ENCODE measurements at regions not wholly inside any gene's neighbourhood (a gene's known extent, or its start where the extent isn't known, plus 50 kb on each side); places are given as distances from the start of the nearest gene placed in this dataset.

DNA sequence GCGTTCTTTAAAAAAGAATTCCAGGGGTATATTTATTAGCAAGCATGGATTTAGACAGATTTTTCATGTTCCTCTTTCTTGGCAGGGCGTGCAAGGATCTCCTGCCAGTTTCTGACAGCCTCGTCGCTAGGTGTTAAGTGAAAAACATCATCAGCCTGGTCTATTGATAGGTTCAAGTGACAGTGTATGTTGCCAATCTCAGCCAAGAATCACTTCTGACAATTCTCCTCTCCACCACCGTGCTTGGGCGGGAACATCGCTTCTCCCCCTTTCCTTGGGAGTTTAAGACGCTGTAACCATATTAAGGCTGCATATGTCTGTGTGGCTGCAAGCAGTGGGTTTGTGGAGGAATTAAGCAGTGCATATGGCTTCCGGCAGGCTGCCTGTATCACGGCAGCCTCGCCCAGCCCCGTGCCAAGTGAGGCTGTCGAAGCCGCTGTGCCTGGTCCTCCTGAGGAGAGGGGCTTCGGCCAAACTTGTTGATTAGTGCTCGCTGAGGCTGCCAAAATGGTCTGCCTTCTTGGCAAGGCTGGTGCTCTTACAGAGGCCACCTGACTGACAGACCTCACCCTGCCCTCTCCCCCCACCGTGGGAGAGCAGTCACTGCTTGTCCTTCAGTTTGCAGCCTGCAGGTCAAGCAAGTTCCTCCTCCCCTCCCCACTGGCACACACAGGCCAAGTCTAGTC is 132.2 kb upstream of the MPHOSPH6 start (continued):
- no peak for TF ChIP-seq ATF2 (CRISPR knock-in tag; IDR thresholded peaks at IDR 0.05; ENCODE audit: borderline replicate concordance, low read depth)
- TF ChIP-seq RELA (CRISPR knock-in tag; IDR thresholded peaks at IDR 0.05; ENCODE audit: borderline replicate concordance), result no peak
- no peak for TF ChIP-seq CDX4 (CRISPR knock-in tag; IDR thresholded peaks at IDR 0.05; ENCODE audit: borderline replicate concordance)
- no peak for TF ChIP-seq EMX1 (CRISPR knock-in tag; IDR thresholded peaks at IDR 0.05)
- TF ChIP-seq ZNF219 (CRISPR knock-in tag; IDR thresholded peaks at IDR 0.05; ENCODE audit: borderline replicate concordance), result no peak

- Mint-ChIP-seq H3K4me1 (no peaks in the 10 kb centered on the region), H3K27ac (no peak overlapping the region), H3K27me3 (ENCODE audit: low read depth) (peaks cover 3% of the 10 kb centered on the region), H3K9me3 (no peaks in the 10 kb centered on the region), H3K4me3 (no peak overlapping the region), H3K36me3 (no peaks in the 10 kb centered on the region)
- TF ChIP-seq ZNF423 (CRISPR knock-in tag; IDR thresholded peaks at IDR 0.05), result no peak
- TF ChIP-seq ERG (CRISPR knock-in tag; IDR thresholded peaks at IDR 0.05), result no peak
- POLR2A ChIA-PET, result no interaction called here
- no peak for ATAC-seq
- CTCF ChIA-PET, result interaction anchor here (0.6 to 2.2 kb wide), 2 partner anchors 38 to 138 kb away, joined by 3 to 6 read pairs; no protein-coding TSS in a partner anchor
- no peak for DNase-seq (ENCODE audit: low spot score)
Measured at GRCh38 chr16:82301146-82301755, 131.2 kb upstream of the MPHOSPH6 start.

- no peak overlapping the region for H3K4me3 Mint-ChIP-seq
- no peak overlapping the region for H3K27ac Mint-ChIP-seq
- no peaks in the 10 kb centered on the region for H3K36me3 Mint-ChIP-seq
- H3K27me3 Mint-ChIP-seq (ENCODE audit: low read depth), result peaks cover 3% of the 10 kb centered on the region
- H3K9me3 Mint-ChIP-seq, result no peaks in the 10 kb centered on the region
- H3K4me1 Mint-ChIP-seq, result no peaks in the 10 kb centered on the region; the same call in 1 of the 2 replicates
- no peak for ATAC-seq
- no peak for DNase-seq (ENCODE audit: low spot score)
- ChIA-PET POLR2A (no interaction called here), CTCF (interaction anchor here (2.2 kb wide), 1 partner anchor 37 kb away, joined by 6 read pairs; no protein-coding TSS in a partner anchor)
- TF ChIP-seq, protein P1, sequence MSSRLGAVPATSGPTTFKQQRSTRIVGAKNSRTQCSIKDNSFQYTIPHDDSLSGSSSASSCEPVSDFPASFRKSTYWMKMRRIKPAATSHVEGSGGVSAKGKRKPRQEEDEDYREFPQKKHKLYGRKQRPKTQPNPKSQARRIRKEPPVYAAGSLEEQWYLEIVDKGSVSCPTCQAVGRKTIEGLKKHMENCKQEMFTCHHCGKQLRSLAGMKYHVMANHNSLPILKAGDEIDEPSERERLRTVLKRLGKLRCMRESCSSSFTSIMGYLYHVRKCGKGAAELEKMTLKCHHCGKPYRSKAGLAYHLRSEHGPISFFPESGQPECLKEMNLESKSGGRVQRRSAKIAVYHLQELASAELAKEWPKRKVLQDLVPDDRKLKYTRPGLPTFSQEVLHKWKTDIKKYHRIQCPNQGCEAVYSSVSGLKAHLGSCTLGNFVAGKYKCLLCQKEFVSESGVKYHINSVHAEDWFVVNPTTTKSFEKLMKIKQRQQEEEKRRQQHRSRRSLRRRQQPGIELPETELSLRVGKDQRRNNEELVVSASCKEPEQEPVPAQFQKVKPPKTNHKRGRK (CRISPR knock-in tag; IDR thresholded peaks at IDR 0.05; ENCODE audit: borderline replicate concordance), result no peak
- TF ChIP-seq HMGA2 (CRISPR knock-in tag; IDR thresholded peaks at IDR 0.05), result peak; percentile 95
Measured at GRCh38 chr16:82300374-82300951, 130.4 kb upstream of the MPHOSPH6 start.

DNA sequence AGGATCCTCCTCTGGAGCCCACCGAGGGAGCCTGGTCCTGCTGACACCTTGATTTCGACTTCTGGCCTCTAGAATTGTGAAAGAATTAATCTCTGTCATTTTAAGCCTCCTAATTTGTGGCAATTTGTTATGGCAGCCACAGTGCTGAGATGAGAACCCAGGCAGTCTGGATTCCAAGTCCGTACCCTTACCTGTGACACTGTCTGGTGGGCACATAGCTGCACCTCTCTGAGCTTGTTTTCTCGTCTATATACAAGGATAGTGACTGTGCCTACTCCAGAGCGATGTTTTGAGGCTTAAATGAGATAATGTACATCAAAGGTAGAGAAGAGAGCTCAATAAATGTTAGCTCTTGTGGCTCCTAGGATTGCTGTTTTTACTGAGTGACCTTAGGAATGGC is 128.4 kb upstream of the MPHOSPH6 start:
- Mint-ChIP-seq H3K27ac (no peak overlapping the region), H3K36me3 (no peaks in the 10 kb centered on the region), H3K4me3 (no peak overlapping the region), H3K27me3 (ENCODE audit: low read depth) (no peaks in the 10 kb centered on the region; the same call in 1 of the 2 replicates), H3K9me3 (no peaks in the 10 kb centered on the region), H3K4me1 (peaks cover 5% of the 10 kb centered on the region)
- ATAC-seq (no peak), DNase-seq (ENCODE audit: low spot score) (no peak)
- CTCF ChIA-PET, result interaction anchor here (1.0 kb wide), 1 partner anchor 41 kb away, joined by 3 read pairs; no protein-coding TSS in a partner anchor
- POLR2A ChIA-PET, result no interaction called here
- TF ChIP-seq ZNF263 (CRISPR knock-in tag; IDR thresholded peaks at IDR 0.05; ENCODE audit: low read depth) (no peak), TEAD4 (CRISPR knock-in tag; IDR thresholded peaks at IDR 0.05) (no peak), USF2 (CRISPR knock-in tag; IDR thresholded peaks at IDR 0.05) (no peak), JAZF1 (CRISPR knock-in tag; IDR thresholded peaks at IDR 0.05) (no peak), NFYB (CRISPR knock-in tag; conservative IDR thresholded peaks at IDR 0.05; ENCODE audit: low read depth) (no peak), ATF1 (CRISPR knock-in tag; IDR thresholded peaks at IDR 0.05) (no peak), SP1 (CRISPR knock-in tag; conservative IDR thresholded peaks at IDR 0.05) (no peak), NFE2L1 (CRISPR knock-in tag; IDR thresholded peaks at IDR 0.05) (no peak), ERG (CRISPR knock-in tag; IDR thresholded peaks at IDR 0.05) (no peak), GABPB1 (CRISPR knock-in tag; IDR thresholded peaks at IDR 0.05) (no peak)
- TF ChIP-seq, protein P2, sequence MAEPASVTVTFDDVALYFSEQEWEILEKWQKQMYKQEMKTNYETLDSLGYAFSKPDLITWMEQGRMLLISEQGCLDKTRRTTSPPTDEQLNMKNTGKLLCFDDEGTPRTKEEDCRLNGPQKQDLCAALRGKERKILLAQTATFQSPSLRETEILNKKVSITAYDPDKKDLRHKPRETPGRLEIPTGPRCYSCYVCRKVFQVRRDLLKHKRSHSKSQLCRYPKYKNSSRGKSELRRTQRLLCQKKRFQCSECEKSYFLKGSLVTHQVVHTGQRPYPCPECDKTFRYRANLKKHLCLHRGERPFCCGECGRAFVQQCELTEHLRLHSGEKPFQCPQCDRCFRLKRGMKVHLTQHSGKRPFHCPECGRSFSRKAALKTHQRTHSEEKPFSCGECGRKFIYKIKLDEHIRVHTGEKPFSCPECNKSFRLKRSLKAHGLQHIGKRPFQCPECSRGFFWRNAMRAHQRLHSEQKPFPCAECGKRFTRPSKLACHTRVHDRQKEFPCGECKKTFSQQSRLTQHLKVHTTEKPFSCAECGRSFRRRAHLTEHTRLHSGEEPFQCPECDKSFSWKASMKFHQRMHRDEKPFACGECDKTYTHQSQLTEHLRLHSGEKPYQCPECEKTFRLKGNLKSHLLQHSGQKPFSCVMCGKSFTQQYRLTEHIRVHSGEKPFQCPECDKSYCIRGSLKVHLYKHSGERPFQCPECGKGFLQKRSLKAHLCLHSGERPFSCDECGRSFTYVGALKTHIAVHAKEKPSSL (CRISPR knock-in tag; conservative IDR thresholded peaks at IDR 0.05), result no peak
